ENCODE measurements at regions not wholly inside any gene's neighbourhood (a gene's known extent, or its start where the extent isn't known, plus 50 kb on each side); places are given as distances from the start of the nearest gene placed in this dataset.

GRCh38 chr22:34068001-34068400 is 147.7 kb upstream of the LARGE1 start:
- in situ Hi-C loops (cut with MboI; ENCODE audit: low pct_unique_long_range_greater_than_20kb in 2 of 9, low sequenced_read_pairs in 9 of 9, unreplicated experiment in 9 of 9), result no loop called here
- H3K4me1 ChIP-seq (replicated peaks in 1 of 2), result peaks cover 12 to 16% of the 10 kb centered on the region in 2 donors
- no peak overlapping the region for H3K4me3 ChIP-seq
- no peak for ATAC-seq (replicated peaks in 6 of 8)
- 0 to 57% (median 43%) methylated on average over 1 to 2 of the region's 2 CpGs; no CpG with 5 or more reads in 1 of the 10 experiments for WGBS, 10 experiments
- H3K27ac ChIP-seq, result no peak overlapping the region

GRCh38 chr22:34070051-34070450 is 149.8 kb upstream of the LARGE1 start:
- WGBS, 10 experiments, result 7 to 100% (median 70%) methylated on average over 1 to 5 of the region's 5 CpGs; no CpG with 5 or more reads in 2 of the 10 experiments
- Histone ChIP-seq H3K4me1 (replicated peaks in 1 of 2) (peaks cover 3 to 6% of the 10 kb centered on the region in 2 donors), H3K27ac (no peak overlapping the region), H3K4me3 (no peak overlapping the region)
- in situ Hi-C loops (cut with MboI; ENCODE audit: low pct_unique_long_range_greater_than_20kb in 2 of 9, low sequenced_read_pairs in 9 of 9, unreplicated experiment in 9 of 9), result no loop called here
- ATAC-seq (replicated peaks in 6 of 8), result no peak

GRCh38 chr22:34070531-34070930 is 150.3 kb upstream of the LARGE1 start:
- Histone ChIP-seq H3K4me1 (replicated peaks in 1 of 2) (peaks cover under 1 to 1% of the 10 kb centered on the region in 2 donors), H3K27ac (no peak overlapping the region), H3K4me3 (no peak overlapping the region)
- ATAC-seq (replicated peaks in 6 of 8), result peak in 1 of 8 experiments; percentile 47
- in situ Hi-C loops (cut with MboI; ENCODE audit: low pct_unique_long_range_greater_than_20kb in 2 of 9, low sequenced_read_pairs in 9 of 9, unreplicated experiment in 9 of 9), result no loop called here
- 0 to 76% (median 29%) methylated on average over 1 to 3 of the region's 3 CpGs; no CpG with 5 or more reads in 2 of the 10 experiments for WGBS, 10 experiments

- in situ Hi-C loops (cut with MboI; ENCODE audit: low pct_unique_long_range_greater_than_20kb in 2 of 9, low sequenced_read_pairs in 9 of 9, unreplicated experiment in 9 of 9), result no loop called here
- no peak overlapping the region for H3K4me3 ChIP-seq
- no peak for ATAC-seq (replicated peaks in 6 of 8)
- H3K4me1 ChIP-seq (replicated peaks in 1 of 2), result peaks cover 3 to 6% of the 10 kb centered on the region in 2 donors
- H3K27ac ChIP-seq, result no peak overlapping the region
- 0 to 84% (median 20%) methylated on average over 1 to 4 of the region's 4 CpGs; no CpG with 5 or more reads in 3 of the 10 experiments for WGBS, 10 experiments
These were observed 152.3 kb upstream of the LARGE1 start for GRCh38 chr22:34072585-34072984.

GRCh38 chr22:34080433-34080832 is 160.2 kb upstream of the LARGE1 start:
- ATAC-seq (replicated peaks in 6 of 8), result peak in 4 of 8 experiments; percentile 42 to 89 (median 80)
- Histone ChIP-seq H3K4me3 (no peak overlapping the region), H3K4me1 (replicated peaks in 1 of 2) (peaks cover 3 to 8% of the 10 kb centered on the region in 2 donors), H3K27ac (no peak overlapping the region)
- in situ Hi-C loops (cut with MboI; ENCODE audit: low pct_unique_long_range_greater_than_20kb in 2 of 9, low sequenced_read_pairs in 9 of 9, unreplicated experiment in 9 of 9), result no loop called here
- WGBS, 10 experiments, result 70 to 100% (median 95%) methylated on average over 2 of the region's 2 CpGs; no CpG with 5 or more reads in 7 of the 10 experiments

GRCh38 chr22:34096770-34097169 is 176.5 kb upstream of the LARGE1 start:
- in situ Hi-C loops (cut with MboI; ENCODE audit: low pct_unique_long_range_greater_than_20kb in 2 of 9, low sequenced_read_pairs in 9 of 9, unreplicated experiment in 9 of 9), result no loop called here
- Histone ChIP-seq H3K4me1 (replicated peaks in 1 of 2) (peaks cover 0 to 10% of the 10 kb centered on the region in 2 donors), H3K27ac (no peak overlapping the region), H3K4me3 (no peak overlapping the region)
- peak in 1 of 8 experiments; percentile 17 for ATAC-seq (replicated peaks in 6 of 8)
- 84 to 100% (median 100%) methylated on average over 2 to 3 of the region's 3 CpGs; no CpG with 5 or more reads in 6 of the 10 experiments for WGBS, 10 experiments

GRCh38 chr22:34099278-34099677 is 179.0 kb upstream of the LARGE1 start:
- no peak for ATAC-seq (replicated peaks in 6 of 8)
- Histone ChIP-seq H3K27ac (no peak overlapping the region), H3K4me3 (no peak overlapping the region), H3K4me1 (replicated peaks in 1 of 2) (peaks cover 0 to 10% of the 10 kb centered on the region in 2 donors)
- in situ Hi-C loops (cut with MboI; ENCODE audit: low pct_unique_long_range_greater_than_20kb in 2 of 9, low sequenced_read_pairs in 9 of 9, unreplicated experiment in 9 of 9), result no loop called here
- 0 to 78% (median 11%) methylated on average over 1 of the region's 1 CpG; no CpG with 5 or more reads in 4 of the 10 experiments for WGBS, 10 experiments

- 0 to 83% (median 40%) methylated on average over 1 to 2 of the region's 5 CpGs; no CpG with 5 or more reads in 3 of the 10 experiments for WGBS, 10 experiments
- Histone ChIP-seq H3K4me3 (no peak overlapping the region), H3K27ac (no peak overlapping the region), H3K4me1 (replicated peaks in 1 of 2) (peaks cover 0 to 1% of the 10 kb centered on the region in 2 donors)
- in situ Hi-C loops (cut with MboI; ENCODE audit: low pct_unique_long_range_greater_than_20kb in 2 of 9, low sequenced_read_pairs in 9 of 9, unreplicated experiment in 9 of 9), result loop anchor here in 2 of 9 experiments (25.0 kb wide), 2 partner anchors 790 to 815 kb away; no protein-coding TSS in a partner anchor
- no peak for ATAC-seq (replicated peaks in 6 of 8)
These were observed 182.4 kb upstream of the LARGE1 start for GRCh38 chr22:34102633-34103032.

GRCh38 chr22:34105461-34106062 is 185.3 kb upstream of the LARGE1 start:
- peak in 6 of 8 experiments; percentile 17 to 66 (median 52) for ATAC-seq (replicated peaks in 6 of 8)
- H3K4me3 ChIP-seq, result no peak overlapping the region
- in situ Hi-C loops (cut with MboI; ENCODE audit: low pct_unique_long_range_greater_than_20kb in 2 of 9, low sequenced_read_pairs in 9 of 9, unreplicated experiment in 9 of 9), result loop anchor here in 2 of 9 experiments (25.0 kb wide), 2 partner anchors 793 to 818 kb away; no protein-coding TSS in a partner anchor
- no peaks in the 10 kb centered on the region for H3K4me1 ChIP-seq (replicated peaks in 1 of 2)
- no peak overlapping the region for H3K27ac ChIP-seq
- 0 to 30% (median 10%) methylated on average over 2 to 8 of the region's 10 CpGs; no CpG with 5 or more reads in 1 of the 10 experiments for whole genome bisulfite sequencing, 10 experiments

GRCh38 chr22:34108168-34108567 is 187.9 kb upstream of the LARGE1 start:
- Histone ChIP-seq H3K4me3 (no peak overlapping the region), H3K27ac (no peak overlapping the region), H3K4me1 (replicated peaks in 1 of 2) (no peaks in the 10 kb centered on the region)
- 0 to 100% (median 83%) methylated on average over 1 to 3 of the region's 3 CpGs; no CpG with 5 or more reads in 1 of the 10 experiments for WGBS, 10 experiments
- no peak for ATAC-seq (replicated peaks in 6 of 8)
- in situ Hi-C loops (cut with MboI; ENCODE audit: low pct_unique_long_range_greater_than_20kb in 2 of 9, low sequenced_read_pairs in 9 of 9, unreplicated experiment in 9 of 9), result loop anchor here in 2 of 9 experiments (25.0 kb wide), 2 partner anchors 796 to 821 kb away; no protein-coding TSS in a partner anchor

- WGBS, 10 experiments, result 0 to 33% (median 24%) methylated on average over 1 to 6 of the region's 7 CpGs; no CpG with 5 or more reads in 4 of the 10 experiments
- peaks cover 0 to 3% of the 10 kb centered on the region in 2 donors for H3K4me1 ChIP-seq (replicated peaks in 1 of 2)
- H3K27ac ChIP-seq, result no peak overlapping the region
- H3K4me3 ChIP-seq, result no peak overlapping the region
- in situ Hi-C loops (cut with MboI; ENCODE audit: low pct_unique_long_range_greater_than_20kb in 2 of 9, low sequenced_read_pairs in 9 of 9, unreplicated experiment in 9 of 9), result loop anchor here in 2 of 9 experiments (25.0 kb wide), 2 partner anchors 799 to 824 kb away; no protein-coding TSS in a partner anchor
- peak in 7 of 8 experiments; percentile 34 to 80 (median 48) for ATAC-seq (replicated peaks in 6 of 8)
These were observed 191.0 kb upstream of the LARGE1 start for GRCh38 chr22:34111210-34111824.

GRCh38 chr22:34113381-34113780 is 193.1 kb upstream of the LARGE1 start:
- Histone ChIP-seq H3K4me1 (replicated peaks in 1 of 2) (peaks cover 0 to 3% of the 10 kb centered on the region in 2 donors), H3K27ac (no peak overlapping the region), H3K4me3 (no peak overlapping the region)
- no peak for ATAC-seq (replicated peaks in 6 of 8)
- in situ Hi-C loops (cut with MboI; ENCODE audit: low pct_unique_long_range_greater_than_20kb in 2 of 9, low sequenced_read_pairs in 9 of 9, unreplicated experiment in 9 of 9), result loop anchor here in 2 of 9 experiments (25.0 kb wide), 2 partner anchors 801 to 826 kb away; no protein-coding TSS in a partner anchor
- 13 to 94% (median 53%) methylated on average over 2 to 5 of the region's 6 CpGs; no CpG with 5 or more reads in 3 of the 10 experiments for WGBS, 10 experiments

- peaks cover 0 to 3% of the 10 kb centered on the region in 2 donors for H3K4me1 ChIP-seq (replicated peaks in 1 of 2)
- WGBS, 10 experiments, result 0 to 75% (median 42%) methylated on average over 1 to 2 of the region's 2 CpGs
- H3K4me3 ChIP-seq, result no peak overlapping the region
- in situ Hi-C loops (cut with MboI; ENCODE audit: low pct_unique_long_range_greater_than_20kb in 2 of 9, low sequenced_read_pairs in 9 of 9, unreplicated experiment in 9 of 9), result loop anchor here in 2 of 9 experiments (25.0 kb wide), 2 partner anchors 802 to 827 kb away; no protein-coding TSS in a partner anchor
- H3K27ac ChIP-seq, result no peak overlapping the region
- ATAC-seq (replicated peaks in 6 of 8), result no peak
These were observed 194.1 kb upstream of the LARGE1 start for GRCh38 chr22:34114406-34114805.
